Glutamatergic neuron (in vitro differentiated cells): ENCODE measurements at regions not wholly inside any gene's neighbourhood (a gene's known extent, or its start where the extent isn't known, plus 50 kb on each side); places are given as distances from the start of the nearest gene placed in this dataset.

Experiments
- DNase-seq: peaks from one replicate; pipeline ENCODE4 v3.0.0; 2022
- H3K27ac Mint-ChIP-seq: one replicate; pipeline ENCODE4 v1.8.0; 2020; ENCODE audit warnings: mild to moderate bottlenecking, mixed read lengths, inconsistent platforms; ENCODE audit not compliant: unreplicated experiment
- H3K27me3 Mint-ChIP-seq: one replicate; pipeline ENCODE4 v1.8.0; 2020; ENCODE audit warnings: mild to moderate bottlenecking, moderate library complexity, mixed read lengths, inconsistent platforms; ENCODE audit not compliant: unreplicated experiment
- H3K36me3 Mint-ChIP-seq: one replicate; pipeline ENCODE4 v1.8.0; 2020; ENCODE audit warnings: mild to moderate bottlenecking, mixed read lengths, inconsistent platforms; ENCODE audit not compliant: unreplicated experiment
- H3K4me1 Mint-ChIP-seq: one replicate; pipeline ENCODE4 v1.8.0; 2020; ENCODE audit warnings: mild to moderate bottlenecking, low read depth, mixed read lengths, inconsistent platforms; ENCODE audit not compliant: unreplicated experiment
- H3K4me3 Mint-ChIP-seq: one replicate; pipeline ENCODE4 v1.8.0; 2020; ENCODE audit warnings: mild to moderate bottlenecking, mixed read lengths, inconsistent platforms; ENCODE audit not compliant: unreplicated experiment
- H3K9me3 Mint-ChIP-seq: one replicate; pipeline ENCODE4 v1.8.0; 2020; ENCODE audit warnings: mild to moderate bottlenecking, moderate library complexity, mixed read lengths, inconsistent platforms; ENCODE audit not compliant: unreplicated experiment
- CTCF ChIP-seq: fragments of 200-600 bp; sonication (generic); IDR thresholded peaks from one replicate; pipeline ENCODE4 v1.5.0; 2021; ENCODE audit not compliant: partially characterized antibody, unreplicated experiment

- H3K36me3 Mint-ChIP-seq: no peaks in the 10 kb centered on the region
- H3K9me3 Mint-ChIP-seq: no peaks in the 10 kb centered on the region
- no peak overlapping the region for H3K4me3 Mint-ChIP-seq
- DNase-seq: no peak
- TF ChIP-seq CTCF: no peak
- no peaks in the 10 kb centered on the region for H3K4me1 Mint-ChIP-seq
- H3K27me3 Mint-ChIP-seq: no peaks in the 10 kb centered on the region
- H3K27ac Mint-ChIP-seq: no peak overlapping the region
Observed at GRCh38 chrX:104435249-104435648, 130.8 kb upstream of the IL1RAPL2 start.

- no peaks in the 10 kb centered on the region for H3K27me3 Mint-ChIP-seq
- no peak for DNase-seq
Observed at GRCh38 chrX:104432321-104432720, 133.7 kb upstream of the IL1RAPL2 start.

GRCh38 chrX:104430742-104431119, 135.3 kb upstream of the IL1RAPL2 start:
- H3K36me3 Mint-ChIP-seq: no peaks in the 10 kb centered on the region
- TF ChIP-seq CTCF: no peak
- H3K9me3 Mint-ChIP-seq: no peaks in the 10 kb centered on the region
- H3K4me1 Mint-ChIP-seq: peaks cover 2% of the 10 kb centered on the region
- H3K4me3 Mint-ChIP-seq: no peak overlapping the region
- DNase-seq: no peak
- H3K27ac Mint-ChIP-seq: no peak overlapping the region
- H3K27me3 Mint-ChIP-seq: no peaks in the 10 kb centered on the region

More at GRCh38 chrX:104432321-104432720, 133.7 kb upstream of the IL1RAPL2 start:
- Mint-ChIP-seq H3K27ac (no peak overlapping the region), H3K36me3 (no peaks in the 10 kb centered on the region), H3K4me1 (no peaks in the 10 kb centered on the region), H3K4me3 (no peak overlapping the region), H3K9me3 (no peaks in the 10 kb centered on the region)
- TF ChIP-seq CTCF: no peak

- Mint-ChIP-seq H3K27ac (no peak overlapping the region), H3K4me3 (no peak overlapping the region), H3K36me3 (no peaks in the 10 kb centered on the region), H3K4me1 (peaks cover 2% of the 10 kb centered on the region), H3K27me3 (no peaks in the 10 kb centered on the region), H3K9me3 (no peaks in the 10 kb centered on the region)
- DNase-seq: no peak
- no peak for TF ChIP-seq CTCF
Observed at GRCh38 chrX:104430072-104430741, 135.8 kb upstream of the IL1RAPL2 start.

- H3K4me3 Mint-ChIP-seq: no peak overlapping the region
- DNase-seq: no peak
- H3K27ac Mint-ChIP-seq: no peak overlapping the region
- peaks cover 2% of the 10 kb centered on the region for H3K4me1 Mint-ChIP-seq
- no peaks in the 10 kb centered on the region for H3K27me3 Mint-ChIP-seq
- no peaks in the 10 kb centered on the region for H3K9me3 Mint-ChIP-seq
- no peak for TF ChIP-seq CTCF
- no peaks in the 10 kb centered on the region for H3K36me3 Mint-ChIP-seq
Observed at GRCh38 chrX:104428231-104428630, 137.8 kb upstream of the IL1RAPL2 start.
